NOMO-1 (cell line): ENCODE measurements at regions not wholly inside any gene's neighbourhood (a gene's known extent, or its start where the extent isn't known, plus 50 kb on each side); places are given as distances from the start of the nearest gene placed in this dataset.

ENCODE experiments used
- DNase-seq, 2 experiments: peaks; one replicate each; lab custom pipeline; 2025; ENCODE audit not compliant: unreplicated experiment in 2 of 2; lab: John Stamatoyannopoulos, UW

- DNase-seq = no peak
Observed at GRCh38 chr1:69121723-69122122, 446.0 kb upstream of the LRRC7 start.

GRCh38 chr1:69122373-69122772 is 445.3 kb upstream of the LRRC7 start:
- no peak for DNase-seq

- DNase-seq = no peak
Observed at GRCh38 chr1:69123486-69123885, 444.2 kb upstream of the LRRC7 start.

- DNase-seq = no peak
Observed at GRCh38 chr1:69126796-69127195, 440.9 kb upstream of the LRRC7 start.

- DNase-seq = no peak
Observed at GRCh38 chr1:69128204-69128603, 439.5 kb upstream of the LRRC7 start.

GRCh38 chr1:69129538-69129937 is 438.2 kb upstream of the LRRC7 start:
- no peak for DNase-seq

- DNase-seq = no peak
Observed at GRCh38 chr1:69138172-69138571, 429.6 kb upstream of the LRRC7 start.

- DNase-seq = no peak
Observed at GRCh38 chr1:69139007-69139406, 428.7 kb upstream of the LRRC7 start.

- no peak for DNase-seq
Observed at GRCh38 chr1:69146303-69146702, 421.4 kb upstream of the LRRC7 start.

- DNase-seq = no peak
Observed at GRCh38 chr1:69148731-69149130, 419.0 kb upstream of the LRRC7 start.

- no peak for DNase-seq
Observed at GRCh38 chr1:69157046-69157756, 410.5 kb upstream of the LRRC7 start.

- DNase-seq = no peak
Observed at GRCh38 chr1:69163241-69163640, 404.5 kb upstream of the LRRC7 start.

GRCh38 chr1:69163779-69164178 is 403.9 kb upstream of the LRRC7 start:
- DNase-seq = no peak

GRCh38 chr1:69167876-69168275 is 399.8 kb upstream of the LRRC7 start:
- no peak for DNase-seq

- DNase-seq = no peak
Observed at GRCh38 chr1:69171248-69171647, 396.5 kb upstream of the LRRC7 start.

- no peak for DNase-seq
Observed at GRCh38 chr1:69172003-69173000, 395.4 kb upstream of the LRRC7 start.

- no peak for DNase-seq
Observed at GRCh38 chr1:69175053-69175452, 392.7 kb upstream of the LRRC7 start.

- DNase-seq = no peak
Observed at GRCh38 chr1:69180358-69180757, 387.4 kb upstream of the LRRC7 start.

GRCh38 chr1:69185378-69185777 is 382.3 kb upstream of the LRRC7 start:
- DNase-seq = no peak

- DNase-seq = no peak
Observed at GRCh38 chr1:69191335-69191734, 376.4 kb upstream of the LRRC7 start.

- DNase-seq = no peak
Observed at GRCh38 chr1:69195136-69195535, 372.6 kb upstream of the LRRC7 start.

GRCh38 chr1:69196071-69196470 is 371.7 kb upstream of the LRRC7 start:
- DNase-seq = no peak
